ENCODE measurements at regions not wholly inside any gene's neighbourhood (a gene's known extent, or its start where the extent isn't known, plus 50 kb on each side); places are given as distances from the start of the nearest gene placed in this dataset.

DNA sequence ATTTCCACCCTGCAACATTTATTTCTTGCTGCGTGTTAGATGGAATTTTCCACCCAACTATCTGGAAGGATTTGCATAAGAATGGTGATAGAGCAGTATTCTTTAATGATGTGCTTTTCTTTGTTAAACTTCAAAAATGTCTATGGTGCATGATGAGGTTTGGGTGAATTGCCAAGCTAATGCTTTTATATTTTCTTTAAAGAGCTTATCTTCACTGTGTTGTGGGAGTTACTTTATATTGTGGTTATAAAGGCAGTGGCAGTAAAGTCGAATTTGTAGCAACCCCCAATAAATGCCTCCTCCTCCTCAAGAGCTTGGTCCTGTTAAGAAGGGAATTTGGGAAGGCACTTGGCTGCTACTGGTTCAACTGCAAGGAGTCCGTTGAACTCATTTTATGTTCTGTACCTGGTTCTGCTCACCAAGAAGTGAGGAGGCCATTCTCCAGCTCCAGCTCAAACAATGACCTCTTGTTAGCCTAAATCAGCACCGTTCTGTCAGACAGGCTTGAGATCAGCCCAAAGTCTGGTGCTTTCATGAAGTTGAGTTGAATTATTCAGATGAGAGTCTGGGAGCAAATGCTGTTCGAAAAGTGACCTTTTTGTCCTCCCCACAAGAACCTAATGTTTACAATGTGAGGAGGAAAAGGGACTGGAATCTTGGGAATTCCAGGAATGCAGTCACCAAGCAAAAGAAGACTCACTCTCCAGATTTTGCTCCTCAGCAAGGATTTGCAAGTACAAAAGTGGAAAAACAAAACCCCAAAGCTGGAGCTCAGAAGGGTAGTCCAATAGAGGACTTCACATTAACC lies 217.0 kb downstream of the TMEM38B start:
- H3K4me3 ChIP-seq (ENCODE audit: low read depth in 1 of 3, low read length in 3 of 3): no peak overlapping the region
- no peaks in the 10 kb centered on the region for H3K27me3 ChIP-seq (ENCODE audit: control insufficient read depth in 4 of 4, insufficient read depth in 4 of 4, low read length in 3 of 4)
- H3K9ac ChIP-seq (ENCODE audit: low read depth in 1 of 2, low read length in 2 of 2): no peak overlapping the region
- no peak overlapping the region for H3K27ac ChIP-seq (ENCODE audit: low read depth in 1 of 2, low read length in 2 of 2)
- peaks cover 0 to 2% (median 0%) of the 10 kb centered on the region in 4 donors for H3K9me3 ChIP-seq (ENCODE audit: control insufficient read depth in 4 of 4, low read length in 3 of 4)
- DNase-seq (ENCODE audit: low spot score): no peak
- TF ChIP-seq EGR1 (IDR thresholded peaks at IDR 0.05; ENCODE audit: low read depth in 2 of 2) (no peak), MAX (IDR thresholded peaks at IDR 0.05) (no peak), NR2F2 (IDR thresholded peaks at IDR 0.05) (no peak), GABPA (IDR thresholded peaks at IDR 0.05 in 1 of 2, conservative IDR thresholded peaks at IDR 0.05 in 1 of 2) (no peak), RXRA (IDR thresholded peaks at IDR 0.05) (no peak), RAD21 (IDR thresholded peaks at IDR 0.05) (no peak)
- TF ChIP-seq, protein P1, sequence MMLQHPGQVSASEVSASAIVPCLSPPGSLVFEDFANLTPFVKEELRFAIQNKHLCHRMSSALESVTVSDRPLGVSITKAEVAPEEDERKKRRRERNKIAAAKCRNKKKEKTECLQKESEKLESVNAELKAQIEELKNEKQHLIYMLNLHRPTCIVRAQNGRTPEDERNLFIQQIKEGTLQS (IDR thresholded peaks at IDR 0.05): no peak
- TF ChIP-seq, protein P2, sequence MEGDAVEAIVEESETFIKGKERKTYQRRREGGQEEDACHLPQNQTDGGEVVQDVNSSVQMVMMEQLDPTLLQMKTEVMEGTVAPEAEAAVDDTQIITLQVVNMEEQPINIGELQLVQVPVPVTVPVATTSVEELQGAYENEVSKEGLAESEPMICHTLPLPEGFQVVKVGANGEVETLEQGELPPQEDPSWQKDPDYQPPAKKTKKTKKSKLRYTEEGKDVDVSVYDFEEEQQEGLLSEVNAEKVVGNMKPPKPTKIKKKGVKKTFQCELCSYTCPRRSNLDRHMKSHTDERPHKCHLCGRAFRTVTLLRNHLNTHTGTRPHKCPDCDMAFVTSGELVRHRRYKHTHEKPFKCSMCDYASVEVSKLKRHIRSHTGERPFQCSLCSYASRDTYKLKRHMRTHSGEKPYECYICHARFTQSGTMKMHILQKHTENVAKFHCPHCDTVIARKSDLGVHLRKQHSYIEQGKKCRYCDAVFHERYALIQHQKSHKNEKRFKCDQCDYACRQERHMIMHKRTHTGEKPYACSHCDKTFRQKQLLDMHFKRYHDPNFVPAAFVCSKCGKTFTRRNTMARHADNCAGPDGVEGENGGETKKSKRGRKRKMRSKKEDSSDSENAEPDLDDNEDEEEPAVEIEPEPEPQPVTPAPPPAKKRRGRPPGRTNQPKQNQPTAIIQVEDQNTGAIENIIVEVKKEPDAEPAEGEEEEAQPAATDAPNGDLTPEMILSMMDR (IDR thresholded peaks at IDR 0.05; ENCODE audit: low read depth, low read length, missing input control): no peak
- WGBS: 46% methylated on average over 5 of the region's 5 CpGs
- no peaks in the 10 kb centered on the region for H3K36me3 ChIP-seq (ENCODE audit: control insufficient read depth in 4 of 4, insufficient read depth in 3 of 4, low read depth in 1 of 4, low read length in 3 of 4)
- no peaks in the 10 kb centered on the region for H3K4me1 ChIP-seq (ENCODE audit: control insufficient read depth in 4 of 4, insufficient read depth in 4 of 4, low read length in 3 of 4)

DNA sequence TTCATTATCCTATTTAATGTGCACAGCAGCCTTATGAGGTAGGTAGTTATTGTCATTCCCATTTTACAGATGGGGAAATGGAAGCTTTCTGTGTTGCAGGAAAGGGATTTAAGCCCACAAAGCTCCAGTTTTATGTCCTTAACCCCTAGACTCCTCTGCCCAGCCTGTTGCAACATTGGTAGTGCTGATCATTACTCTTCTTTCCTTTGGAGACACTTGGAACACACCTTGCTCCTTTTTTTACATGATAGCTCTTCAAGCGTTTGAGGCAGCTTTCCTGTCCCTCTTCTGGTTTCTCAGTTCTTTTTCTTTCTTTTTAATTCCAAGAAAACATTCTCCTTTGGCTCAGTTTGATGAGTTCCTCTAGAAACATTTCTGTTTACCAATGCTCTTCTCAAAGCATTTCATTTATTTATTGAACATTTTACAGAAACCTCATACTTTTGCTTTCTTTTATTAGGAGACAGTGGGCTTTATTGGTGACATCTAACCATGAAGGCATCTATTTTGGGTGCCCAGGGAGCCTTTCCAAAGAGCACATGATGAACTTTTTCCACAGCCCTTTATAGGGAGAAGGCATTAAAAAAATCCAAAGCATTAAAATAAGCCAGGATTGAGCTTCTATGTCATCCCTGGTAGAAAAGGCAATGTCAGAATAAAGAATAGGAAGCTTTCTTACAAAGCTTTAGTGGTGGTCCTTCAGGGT lies 218.0 kb downstream of the TMEM38B start:
- Histone ChIP-seq H3K27me3 (ENCODE audit: control insufficient read depth in 4 of 4, insufficient read depth in 4 of 4, low read length in 3 of 4) (no peaks in the 10 kb centered on the region), H3K4me3 (ENCODE audit: low read depth in 1 of 3, low read length in 3 of 3) (no peak overlapping the region), H3K27ac (ENCODE audit: low read depth in 1 of 2, low read length in 2 of 2) (no peak overlapping the region), H3K9me3 (ENCODE audit: control insufficient read depth in 4 of 4, low read length in 3 of 4) (peaks cover 0 to 2% (median 0%) of the 10 kb centered on the region in 4 donors), H3K36me3 (ENCODE audit: control insufficient read depth in 4 of 4, insufficient read depth in 3 of 4, low read depth in 1 of 4, low read length in 3 of 4) (no peaks in the 10 kb centered on the region), H3K9ac (ENCODE audit: low read depth in 1 of 2, low read length in 2 of 2) (no peak overlapping the region), H3K4me1 (ENCODE audit: control insufficient read depth in 4 of 4, insufficient read depth in 4 of 4, low read length in 3 of 4) (no peaks in the 10 kb centered on the region)
- 54% methylated on average over 1 of the region's 1 CpG for WGBS
- TF ChIP-seq JUND (IDR thresholded peaks at IDR 0.05): no peak
- TF ChIP-seq, protein P3, sequence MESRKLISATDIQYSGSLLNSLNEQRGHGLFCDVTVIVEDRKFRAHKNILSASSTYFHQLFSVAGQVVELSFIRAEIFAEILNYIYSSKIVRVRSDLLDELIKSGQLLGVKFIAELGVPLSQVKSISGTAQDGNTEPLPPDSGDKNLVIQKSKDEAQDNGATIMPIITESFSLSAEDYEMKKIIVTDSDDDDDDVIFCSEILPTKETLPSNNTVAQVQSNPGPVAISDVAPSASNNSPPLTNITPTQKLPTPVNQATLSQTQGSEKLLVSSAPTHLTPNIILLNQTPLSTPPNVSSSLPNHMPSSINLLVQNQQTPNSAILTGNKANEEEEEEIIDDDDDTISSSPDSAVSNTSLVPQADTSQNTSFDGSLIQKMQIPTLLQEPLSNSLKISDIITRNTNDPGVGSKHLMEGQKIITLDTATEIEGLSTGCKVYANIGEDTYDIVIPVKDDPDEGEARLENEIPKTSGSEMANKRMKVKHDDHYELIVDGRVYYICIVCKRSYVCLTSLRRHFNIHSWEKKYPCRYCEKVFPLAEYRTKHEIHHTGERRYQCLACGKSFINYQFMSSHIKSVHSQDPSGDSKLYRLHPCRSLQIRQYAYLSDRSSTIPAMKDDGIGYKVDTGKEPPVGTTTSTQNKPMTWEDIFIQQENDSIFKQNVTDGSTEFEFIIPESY (IDR thresholded peaks at IDR 0.05): no peak
- no peak for TF ChIP-seq FOXA1 (IDR thresholded peaks at IDR 0.05)
- no peak for TF ChIP-seq TAF1 (conservative IDR thresholded peaks at IDR 0.05)
- TF ChIP-seq, protein P1 (IDR thresholded peaks at IDR 0.05): no peak
- no peak for TF ChIP-seq REST (IDR thresholded peaks at IDR 0.05)
- TF ChIP-seq RAD21 (IDR thresholded peaks at IDR 0.05): no peak
- TF ChIP-seq GABPA (IDR thresholded peaks at IDR 0.05 in 1 of 2, conservative IDR thresholded peaks at IDR 0.05 in 1 of 2): no peak
- TF ChIP-seq NR2F2 (IDR thresholded peaks at IDR 0.05): no peak
- no peak for TF ChIP-seq MAX (IDR thresholded peaks at IDR 0.05)
- TF ChIP-seq HNF4A (conservative IDR thresholded peaks at IDR 0.05): no peak
- TF ChIP-seq, protein P2 (IDR thresholded peaks at IDR 0.05; ENCODE audit: low read depth, low read length, missing input control): no peak
- TF ChIP-seq SP1 (IDR thresholded peaks at IDR 0.05): no peak
- TF ChIP-seq HNF4G (IDR thresholded peaks at IDR 0.05): no peak
- no peak for TF ChIP-seq FOXA2 (IDR thresholded peaks at IDR 0.05)
- TF ChIP-seq EGR1 (IDR thresholded peaks at IDR 0.05; ENCODE audit: low read depth in 2 of 2): no peak
- no peak for DNase-seq (ENCODE audit: low spot score)

Data from liver (tissue), 8 donors.